HCT116 (cell line): ENCODE measurements at regions not wholly inside any gene's neighbourhood (a gene's known extent, or its start where the extent isn't known, plus 50 kb on each side); places are given as distances from the start of the nearest gene placed in this dataset.

ENCODE experiments used
- ATAC-seq: fragments of 200-7000 bp; cut with Tn5 transposase; 2 replicates; pipeline ENCODE4 v1.9.1; 2020; ENCODE audit warnings: mild to moderate bottlenecking, moderate library complexity
- BruUV-seq: library from RNA; stranded (reverse); fragments of 400-500 nt; replicated peaks from 2 replicates; lab custom pipeline; 2021; lab: Mats Ljungman, UMichigan
- CTCF ChIA-PET: fragments of 300-600 bp; sonication (Branson Sonifier 250); formaldehyde crosslinking; loops from one replicate; lab custom pipeline; 2021; ENCODE audit warnings: antibody characterized with exemption; lab: Charles Lee
- POLR2A ChIA-PET: fragments of 300-600, 350-600 bp; sonication (Branson Sonifier 250); formaldehyde crosslinking; loops from one replicate; lab custom pipeline; 2021; ENCODE audit warnings: antibody characterized with exemption; lab: Charles Lee
- RAD21 ChIA-PET, 2 experiments: fragments of 300-600 bp; sonication (Branson Sonifier 250); formaldehyde crosslinking; loops; one replicate each; lab custom pipeline; 2023; ENCODE audit warnings: low total read pairs in 2 of 2; ENCODE audit not compliant: uncharacterized antibody in 2 of 2, unreplicated experiment in 2 of 2, low non-redundant PET in 1 of 2; lab: Charles Lee
- DNase-seq: peaks from one replicate; pipeline ENCODE4 v3.0.0-alpha.2; 2010; ENCODE audit warnings: low read depth, low spot score
- H2AFZ ChIP-seq: fragments of 200-600 bp; shearing (Covaris generic), sonication (generic); 2 replicates; pipeline ENCODE4 v1.6.1; 2017; ENCODE audit warnings: low read depth, mixed run types, mixed read lengths, antibody characterized with exemption, low read length; ENCODE audit not compliant: poor library complexity, severe bottlenecking
- H3K27ac ChIP-seq: 2 replicates; pipeline ENCODE4 v1.5.1; 2012; ENCODE audit warnings: low read depth, low read length
- H3K27me3 ChIP-seq: fragments of 200-600 bp; sonication (generic); 2 replicates; pipeline ENCODE4 v1.6.1; 2016; ENCODE audit warnings: mixed run types, low read length, mixed read lengths; ENCODE audit not compliant: insufficient read depth
- H3K36me3 ChIP-seq, 2 experiments: fragments of 200-500 bp in 1 of 2; fragments of 200-600 bp in 1 of 2; sonication (Bioruptor generic) in 1 of 2; sonication (generic) in 1 of 2; 2 replicates each; pipeline versions ENCODE4 v1.5.1 to v1.6.1; 2014 to 2016; ENCODE audit warnings: low read length in 2 of 2, inconsistent platforms in 1 of 2, mixed read lengths in 1 of 2, mixed run types in 1 of 2; ENCODE audit not compliant: insufficient read depth in 2 of 2, control insufficient read depth in 1 of 2
- H3K4me1 ChIP-seq, 2 experiments: fragments of 200-600 bp in 1 of 2; sonication (generic) in 1 of 2; 2 replicates each; pipeline versions ENCODE4 v1.5.1 to v1.6.1; 2012 to 2017; ENCODE audit warnings: low read length in 2 of 2, inconsistent platforms in 1 of 2, mild to moderate bottlenecking in 1 of 2, mixed read lengths in 1 of 2, mixed run types in 1 of 2, moderate library complexity in 1 of 2; ENCODE audit not compliant: insufficient read depth in 2 of 2, control insufficient read depth in 1 of 2
- H3K4me2 ChIP-seq: fragments of 200-600 bp; sonication (generic); 2 replicates; pipeline ENCODE4 v1.6.1; 2017; ENCODE audit warnings: mixed run types, low read length, mixed read lengths
- H3K4me3 ChIP-seq, 2 experiments: fragments of 200-600 bp in 1 of 2; sonication (generic) in 1 of 2; replicated peaks in 1 of 2; 2 replicates each; pipeline ENCODE4 v1.5.1; 2011 to 2016; ENCODE audit warnings: low read length in 2 of 2, control low read depth in 1 of 2, low read depth in 1 of 2, mild to moderate bottlenecking in 1 of 2, mixed read lengths in 1 of 2, mixed run types in 1 of 2
- H3K79me2 ChIP-seq: fragments of 200-600 bp; sonication (generic); 2 replicates; pipeline ENCODE4 v1.6.1; 2017; ENCODE audit warnings: mild to moderate bottlenecking, mixed run types, low read length, moderate library complexity, mixed read lengths; ENCODE audit not compliant: insufficient read depth
- H3K9ac ChIP-seq: fragments of 200-600 bp; sonication (generic); 2 replicates; pipeline ENCODE4 v1.6.1; 2016; ENCODE audit warnings: low read length, mixed read lengths
- H3K9me2 ChIP-seq: fragments of 200-600 bp; sonication (generic), shearing (Covaris generic); 2 replicates; pipeline ENCODE4 v1.6.1; 2017; ENCODE audit warnings: mixed run types, mild to moderate bottlenecking, moderate library complexity; ENCODE audit not compliant: insufficient read depth
- H3K9me3 ChIP-seq, 2 experiments: fragments of 200-500 bp in 1 of 2; fragments of 200-600 bp in 1 of 2; sonication (Bioruptor generic) in 1 of 2; sonication (generic) in 1 of 2; 2 replicates each; pipeline ENCODE4 v1.6.1; 2014 to 2017; ENCODE audit warnings: low read length in 2 of 2, mixed read lengths in 2 of 2, inconsistent platforms in 1 of 2, low read depth in 1 of 2, mild to moderate bottlenecking in 1 of 2, mixed run types in 1 of 2, moderate library complexity in 1 of 2; ENCODE audit not compliant: control insufficient read depth in 1 of 2, insufficient read depth in 1 of 2
- H4K20me1 ChIP-seq: fragments of 200-600 bp; sonication (generic), shearing (Covaris generic); 2 replicates; pipeline ENCODE4 v1.6.1; 2017; ENCODE audit warnings: mixed run types, mild to moderate bottlenecking, moderate library complexity; ENCODE audit not compliant: insufficient read depth
- ELF1 ChIP-seq: IDR thresholded peaks from 2 replicates; pipeline ENCODE4 v1.6.1; 2012; ENCODE audit warnings: low read depth, borderline replicate concordance
- POLR2A ChIP-seq: IDR thresholded peaks from 2 replicates; pipeline ENCODE4 v1.7.0; 2011; ENCODE audit warnings: borderline replicate concordance; ENCODE audit not compliant: insufficient read depth, insufficient read length; ENCODE audit errors: extremely low read depth
- REST ChIP-seq: IDR thresholded peaks from 2 replicates; pipeline ENCODE4 v1.6.1; 2012; ENCODE audit warnings: low read depth
- SIN3A ChIP-seq: IDR thresholded peaks from 2 replicates; pipeline ENCODE4 v1.6.1; 2012; ENCODE audit warnings: low read depth
- TCF7L2 ChIP-seq: IDR thresholded peaks from 2 replicates; pipeline ENCODE4 v1.7.0; 2011; ENCODE audit warnings: borderline replicate concordance, inconsistent platforms; ENCODE audit not compliant: insufficient read depth, insufficient read length; ENCODE audit errors: extremely low read depth
- YY1 ChIP-seq: IDR thresholded peaks from 2 replicates; pipeline ENCODE4 v1.6.1; 2011; ENCODE audit warnings: low read length, low read depth, moderate library complexity, mild to moderate bottlenecking; ENCODE audit not compliant: insufficient replicate concordance; ENCODE audit errors: extremely low read depth
- ZBTB33 ChIP-seq: IDR thresholded peaks from 2 replicates; pipeline ENCODE4 v1.6.1; 2011; ENCODE audit warnings: mild to moderate bottlenecking, low read length, moderate library complexity; ENCODE audit not compliant: insufficient replicate concordance; ENCODE audit errors: extremely low read depth
- ZFX ChIP-seq: fragments of 450-650 bp; IDR thresholded peaks from 2 replicates; pipeline ENCODE4 v1.6.1; 2017
- intact Hi-C: fragments of 100-400 bp; cut with micrococcal nuclease; formaldehyde crosslinking; loops from 2 replicates; pipeline ENCODE4 v1.10.0; 2022
- TF ChIP-seq, protein P1 (sequence below), 3 experiments: fragments of 200-600 bp in 1 of 3; sonication (generic) in 1 of 3; IDR thresholded peaks in 2 of 3; conservative IDR thresholded peaks in 1 of 3; 2 replicates each; pipeline ENCODE4 v1.5.1; 2012 to 2017; ENCODE audit warnings: low read depth in 2 of 3, low read length in 2 of 3, antibody characterized with exemption in 1 of 3, borderline replicate concordance in 1 of 3, control low read depth in 1 of 3, mild to moderate bottlenecking in 1 of 3, mixed read lengths in 1 of 3, mixed run types in 1 of 3, moderate library complexity in 1 of 3; ENCODE audit not compliant: insufficient read depth in 1 of 3
- TF ChIP-seq, protein P2 (sequence below): IDR thresholded peaks from 2 replicates; pipeline ENCODE4 v1.6.1; 2012

GRCh38 chr9:79334711-79335110 lies 237.1 kb upstream of the TLE4 start:
- ATAC-seq (no peak), DNase-seq (no peak)
- H3K4me1 ChIP-seq: no peaks in the 10 kb centered on the region
- H3K4me2 ChIP-seq: no peak overlapping the region
- ChIA-PET POLR2A (no interaction called here), CTCF (no interaction called here), RAD21 (no interaction called here)
- H3K9me3 ChIP-seq: no peaks in the 10 kb centered on the region; a peak in 2 of 4 replicates
- no TSS peak for BruUV-seq
- TF ChIP-seq SIN3A: no peak
- TF ChIP-seq POLR2A: no peak
- no peak for TF ChIP-seq YY1
- TF ChIP-seq REST: no peak
- no peak for TF ChIP-seq ELF1
- no peak for TF ChIP-seq TCF7L2
- TF ChIP-seq ZBTB33: no peak
- TF ChIP-seq ZFX: no peak
- TF ChIP-seq, protein P1, sequence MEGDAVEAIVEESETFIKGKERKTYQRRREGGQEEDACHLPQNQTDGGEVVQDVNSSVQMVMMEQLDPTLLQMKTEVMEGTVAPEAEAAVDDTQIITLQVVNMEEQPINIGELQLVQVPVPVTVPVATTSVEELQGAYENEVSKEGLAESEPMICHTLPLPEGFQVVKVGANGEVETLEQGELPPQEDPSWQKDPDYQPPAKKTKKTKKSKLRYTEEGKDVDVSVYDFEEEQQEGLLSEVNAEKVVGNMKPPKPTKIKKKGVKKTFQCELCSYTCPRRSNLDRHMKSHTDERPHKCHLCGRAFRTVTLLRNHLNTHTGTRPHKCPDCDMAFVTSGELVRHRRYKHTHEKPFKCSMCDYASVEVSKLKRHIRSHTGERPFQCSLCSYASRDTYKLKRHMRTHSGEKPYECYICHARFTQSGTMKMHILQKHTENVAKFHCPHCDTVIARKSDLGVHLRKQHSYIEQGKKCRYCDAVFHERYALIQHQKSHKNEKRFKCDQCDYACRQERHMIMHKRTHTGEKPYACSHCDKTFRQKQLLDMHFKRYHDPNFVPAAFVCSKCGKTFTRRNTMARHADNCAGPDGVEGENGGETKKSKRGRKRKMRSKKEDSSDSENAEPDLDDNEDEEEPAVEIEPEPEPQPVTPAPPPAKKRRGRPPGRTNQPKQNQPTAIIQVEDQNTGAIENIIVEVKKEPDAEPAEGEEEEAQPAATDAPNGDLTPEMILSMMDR (IDR thresholded peaks at IDR 0.05 in 2 of 3, conservative IDR thresholded peaks at IDR 0.05 in 1 of 3; ENCODE audit: borderline replicate concordance in 1 of 3, insufficient read depth in 1 of 3, low read depth in 2 of 3, low read length in 2 of 3): no peak
- TF ChIP-seq, protein P2, sequence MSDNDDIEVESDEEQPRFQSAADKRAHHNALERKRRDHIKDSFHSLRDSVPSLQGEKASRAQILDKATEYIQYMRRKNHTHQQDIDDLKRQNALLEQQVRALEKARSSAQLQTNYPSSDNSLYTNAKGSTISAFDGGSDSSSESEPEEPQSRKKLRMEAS: no peak
- H3K79me2 ChIP-seq: no peaks in the 10 kb centered on the region
- no peaks in the 10 kb centered on the region for H3K9me2 ChIP-seq
- no peaks in the 10 kb centered on the region for H3K27me3 ChIP-seq
- H3K9ac ChIP-seq: no peak overlapping the region
- H4K20me1 ChIP-seq: no peaks in the 10 kb centered on the region
- no peak overlapping the region for H2AFZ ChIP-seq
- no peaks in the 10 kb centered on the region for H3K36me3 ChIP-seq
- no peak overlapping the region for H3K27ac ChIP-seq
- H3K4me3 ChIP-seq: no peak overlapping the region
- intact Hi-C loops: no loop called here
